Panc1 (cell line): ENCODE measurements at regions not wholly inside any gene's neighbourhood (a gene's known extent, or its start where the extent isn't known, plus 50 kb on each side); places are given as distances from the start of the nearest gene placed in this dataset.

ENCODE experiments used
- ATAC-seq: fragments of 200-7000 bp; cut with Tn5 transposase; 2 replicates; pipeline ENCODE4 v1.9.1; 2020; ENCODE audit warnings: mild to moderate bottlenecking, moderate library complexity
- BruUV-seq: library from RNA; stranded (reverse); fragments of 400-500 nt; replicated peaks from 2 replicates; lab custom pipeline; 2021; lab: Mats Ljungman, UMichigan
- CTCF ChIA-PET: fragments of 300-600 bp; sonication (Branson Sonifier 250); formaldehyde crosslinking; loops from one replicate; lab custom pipeline; 2022; ENCODE audit warnings: antibody characterized with exemption; lab: Charles Lee
- POLR2A ChIA-PET: fragments of 300-600 bp; sonication (Branson Sonifier 250); formaldehyde crosslinking; loops from one replicate; lab custom pipeline; 2022; ENCODE audit warnings: antibody characterized with exemption; lab: Charles Lee
- DNase-seq: peaks from one replicate; pipeline ENCODE4 v3.0.0-alpha.2; 2010; ENCODE audit warnings: low read depth, low spot score
- H3K27ac ChIP-seq: 2 replicates; pipeline ENCODE4 v1.5.1; 2011; ENCODE audit warnings: mild to moderate bottlenecking, low read length, inconsistent platforms
- H3K27me3 ChIP-seq: fragments of 200-500 bp; sonication (Bioruptor generic); 2 replicates; pipeline ENCODE4 v1.6.0; 2014; ENCODE audit warnings: low read length, inconsistent platforms; ENCODE audit not compliant: control insufficient read depth, insufficient read depth
- H3K36me3 ChIP-seq: fragments of 200-500 bp; sonication (Bioruptor generic); 2 replicates; pipeline ENCODE4 v1.5.1; 2014; ENCODE audit warnings: inconsistent platforms, mild to moderate bottlenecking, low read length, moderate library complexity; ENCODE audit not compliant: control insufficient read depth, insufficient read depth
- H3K4me1 ChIP-seq: 2 replicates; pipeline ENCODE4 v1.5.1; 2011; ENCODE audit warnings: inconsistent platforms, mild to moderate bottlenecking, low read length, moderate library complexity; ENCODE audit not compliant: control insufficient read depth, insufficient read depth
- H3K4me3 ChIP-seq, 2 experiments: 2 replicates each; pipeline ENCODE4 v1.5.1; 2011 to 2012; ENCODE audit warnings: low read depth in 2 of 2, low read length in 2 of 2, mild to moderate bottlenecking in 2 of 2, inconsistent platforms in 1 of 2, moderate library complexity in 1 of 2
- H3K9me3 ChIP-seq: fragments of 200-500 bp; sonication (Bioruptor generic); 2 replicates; pipeline ENCODE4 v1.5.1; 2014; ENCODE audit warnings: low read depth, mild to moderate bottlenecking, inconsistent platforms, low read length, moderate library complexity; ENCODE audit not compliant: control insufficient read depth, insufficient read depth
- POLR2AphosphoS5 ChIP-seq: IDR thresholded peaks from 2 replicates; pipeline ENCODE4 v1.6.1; 2012; ENCODE audit warnings: mild to moderate bottlenecking, low read depth, low read length, moderate library complexity
- SIN3A ChIP-seq: IDR thresholded peaks from 2 replicates; pipeline ENCODE4 v1.6.1; 2012; ENCODE audit warnings: low read depth, mild to moderate bottlenecking, low read length, moderate library complexity, borderline replicate concordance; ENCODE audit not compliant: insufficient read depth
- TCF7L2 ChIP-seq: IDR thresholded peaks from 2 replicates; pipeline ENCODE4 v1.6.1; 2011; ENCODE audit warnings: mild to moderate bottlenecking, low read depth, low read length, inconsistent platforms
- in situ Hi-C: cut with HindIII; loops from 2 replicates; pipeline ENCODE4 v1.10.0; 2016; ENCODE audit warnings: low sequenced_read_pairs, low pct_unique_long_range_greater_than_20kb
- intact Hi-C: fragments of 100-400 bp; cut with micrococcal nuclease; formaldehyde crosslinking; loops from one replicate; pipeline ENCODE4 v1.10.0; 2022; ENCODE audit not compliant: unreplicated experiment
- TF ChIP-seq, protein P1 (sequence below), 2 experiments: IDR thresholded peaks; 2 replicates each; pipeline ENCODE4 v1.6.1; 2011 to 2012; ENCODE audit warnings: low read depth in 2 of 2, control low read depth in 1 of 2, low read length in 1 of 2, mild to moderate bottlenecking in 1 of 2, moderate library complexity in 1 of 2; ENCODE audit not compliant: insufficient read depth in 1 of 2
- TF ChIP-seq, protein P2 (sequence below): fragments of 450-650 bp; IDR thresholded peaks from 2 replicates; pipeline ENCODE4 v1.5.1; 2017; ENCODE audit warnings: mild to moderate bottlenecking

DNA sequence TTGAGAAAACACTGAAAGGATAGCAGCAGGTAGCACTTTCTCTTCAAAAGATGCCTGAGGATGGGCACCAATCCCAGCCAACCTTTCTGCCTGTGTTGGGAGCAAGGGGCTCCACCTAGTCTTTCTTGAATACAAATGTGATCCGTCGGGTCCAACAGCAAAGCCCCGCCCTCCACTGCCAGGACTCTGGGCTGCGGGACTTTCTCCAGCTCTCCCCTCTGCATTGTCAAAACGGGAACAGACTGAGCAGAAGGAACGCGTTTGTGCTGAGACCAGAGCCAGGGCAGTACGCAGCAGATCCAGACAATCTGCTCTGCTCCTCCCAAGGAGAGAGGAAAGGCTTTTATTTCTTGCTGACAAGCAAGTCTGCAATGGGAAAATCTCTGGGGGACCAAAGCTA is 139.7 kb downstream of the SEC61B start:
- H3K27ac ChIP-seq = no peak overlapping the region
- no peak for TF ChIP-seq SIN3A
- no peak for TF ChIP-seq TCF7L2
- TF ChIP-seq, protein P1, sequence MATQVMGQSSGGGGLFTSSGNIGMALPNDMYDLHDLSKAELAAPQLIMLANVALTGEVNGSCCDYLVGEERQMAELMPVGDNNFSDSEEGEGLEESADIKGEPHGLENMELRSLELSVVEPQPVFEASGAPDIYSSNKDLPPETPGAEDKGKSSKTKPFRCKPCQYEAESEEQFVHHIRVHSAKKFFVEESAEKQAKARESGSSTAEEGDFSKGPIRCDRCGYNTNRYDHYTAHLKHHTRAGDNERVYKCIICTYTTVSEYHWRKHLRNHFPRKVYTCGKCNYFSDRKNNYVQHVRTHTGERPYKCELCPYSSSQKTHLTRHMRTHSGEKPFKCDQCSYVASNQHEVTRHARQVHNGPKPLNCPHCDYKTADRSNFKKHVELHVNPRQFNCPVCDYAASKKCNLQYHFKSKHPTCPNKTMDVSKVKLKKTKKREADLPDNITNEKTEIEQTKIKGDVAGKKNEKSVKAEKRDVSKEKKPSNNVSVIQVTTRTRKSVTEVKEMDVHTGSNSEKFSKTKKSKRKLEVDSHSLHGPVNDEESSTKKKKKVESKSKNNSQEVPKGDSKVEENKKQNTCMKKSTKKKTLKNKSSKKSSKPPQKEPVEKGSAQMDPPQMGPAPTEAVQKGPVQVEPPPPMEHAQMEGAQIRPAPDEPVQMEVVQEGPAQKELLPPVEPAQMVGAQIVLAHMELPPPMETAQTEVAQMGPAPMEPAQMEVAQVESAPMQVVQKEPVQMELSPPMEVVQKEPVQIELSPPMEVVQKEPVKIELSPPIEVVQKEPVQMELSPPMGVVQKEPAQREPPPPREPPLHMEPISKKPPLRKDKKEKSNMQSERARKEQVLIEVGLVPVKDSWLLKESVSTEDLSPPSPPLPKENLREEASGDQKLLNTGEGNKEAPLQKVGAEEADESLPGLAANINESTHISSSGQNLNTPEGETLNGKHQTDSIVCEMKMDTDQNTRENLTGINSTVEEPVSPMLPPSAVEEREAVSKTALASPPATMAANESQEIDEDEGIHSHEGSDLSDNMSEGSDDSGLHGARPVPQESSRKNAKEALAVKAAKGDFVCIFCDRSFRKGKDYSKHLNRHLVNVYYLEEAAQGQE (IDR thresholded peaks at IDR 0.05; ENCODE audit: insufficient read depth in 1 of 2, low read depth in 2 of 2, low read length in 1 of 2) = no peak
- TF ChIP-seq POLR2AphosphoS5 = no peak
- TF ChIP-seq, protein P2, sequence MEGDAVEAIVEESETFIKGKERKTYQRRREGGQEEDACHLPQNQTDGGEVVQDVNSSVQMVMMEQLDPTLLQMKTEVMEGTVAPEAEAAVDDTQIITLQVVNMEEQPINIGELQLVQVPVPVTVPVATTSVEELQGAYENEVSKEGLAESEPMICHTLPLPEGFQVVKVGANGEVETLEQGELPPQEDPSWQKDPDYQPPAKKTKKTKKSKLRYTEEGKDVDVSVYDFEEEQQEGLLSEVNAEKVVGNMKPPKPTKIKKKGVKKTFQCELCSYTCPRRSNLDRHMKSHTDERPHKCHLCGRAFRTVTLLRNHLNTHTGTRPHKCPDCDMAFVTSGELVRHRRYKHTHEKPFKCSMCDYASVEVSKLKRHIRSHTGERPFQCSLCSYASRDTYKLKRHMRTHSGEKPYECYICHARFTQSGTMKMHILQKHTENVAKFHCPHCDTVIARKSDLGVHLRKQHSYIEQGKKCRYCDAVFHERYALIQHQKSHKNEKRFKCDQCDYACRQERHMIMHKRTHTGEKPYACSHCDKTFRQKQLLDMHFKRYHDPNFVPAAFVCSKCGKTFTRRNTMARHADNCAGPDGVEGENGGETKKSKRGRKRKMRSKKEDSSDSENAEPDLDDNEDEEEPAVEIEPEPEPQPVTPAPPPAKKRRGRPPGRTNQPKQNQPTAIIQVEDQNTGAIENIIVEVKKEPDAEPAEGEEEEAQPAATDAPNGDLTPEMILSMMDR = no peak
- BruUV-seq = no TSS peak
- ATAC-seq (no peak), DNase-seq (no peak)
- H3K4me3 ChIP-seq = no peak overlapping the region
- no peaks in the 10 kb centered on the region for H3K36me3 ChIP-seq
- CTCF ChIA-PET = no interaction called here
- no peaks in the 10 kb centered on the region; the same call in 1 of the 2 replicates for H3K27me3 ChIP-seq
- H3K4me1 ChIP-seq = no peaks in the 10 kb centered on the region
- POLR2A ChIA-PET = no interaction called here
- in situ Hi-C loops = no loop called here
- no peaks in the 10 kb centered on the region for H3K9me3 ChIP-seq
- intact Hi-C loops = no loop called here

DNA sequence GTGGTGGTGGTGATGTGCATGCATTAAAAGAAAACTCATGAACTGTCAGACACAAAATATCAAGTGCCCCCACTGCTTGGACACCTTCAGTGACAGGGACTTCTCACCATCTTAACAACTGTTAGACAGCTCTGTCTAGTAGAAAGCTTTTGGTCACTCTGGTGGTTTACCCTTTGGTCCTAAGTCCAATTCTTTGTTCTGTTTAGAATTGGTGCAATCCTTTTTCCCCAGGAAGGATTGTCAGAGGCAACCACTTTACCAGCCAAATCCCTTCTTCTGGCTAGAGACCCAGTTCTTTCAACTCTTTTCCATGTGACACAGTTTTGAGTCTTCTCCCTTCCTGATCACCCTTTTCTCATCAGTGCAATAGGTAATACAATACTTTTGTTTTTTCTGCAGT is 140.2 kb downstream of the SEC61B start:
- ChIA-PET CTCF (no interaction called here), POLR2A (no interaction called here)
- intact Hi-C loops = no loop called here
- no peak for TF ChIP-seq TCF7L2
- TF ChIP-seq, protein P1 (IDR thresholded peaks at IDR 0.05; ENCODE audit: insufficient read depth in 1 of 2, low read depth in 2 of 2, low read length in 1 of 2) = no peak
- TF ChIP-seq, protein P2 = no peak
- no peak for TF ChIP-seq POLR2AphosphoS5
- TF ChIP-seq SIN3A = no peak
- Histone ChIP-seq H3K36me3 (no peaks in the 10 kb centered on the region), H3K27me3 (no peaks in the 10 kb centered on the region; the same call in 1 of the 2 replicates), H3K4me3 (no peak overlapping the region), H3K27ac (no peak overlapping the region), H3K4me1 (no peaks in the 10 kb centered on the region), H3K9me3 (no peaks in the 10 kb centered on the region)
- ATAC-seq (no peak), DNase-seq (no peak)
- BruUV-seq = no TSS peak
- in situ Hi-C loops = no loop called here
